ENCODE measurements at regions not wholly inside any gene's neighbourhood (a gene's known extent, or its start where the extent isn't known, plus 50 kb on each side); places are given as distances from the start of the nearest gene placed in this dataset.

DNA sequence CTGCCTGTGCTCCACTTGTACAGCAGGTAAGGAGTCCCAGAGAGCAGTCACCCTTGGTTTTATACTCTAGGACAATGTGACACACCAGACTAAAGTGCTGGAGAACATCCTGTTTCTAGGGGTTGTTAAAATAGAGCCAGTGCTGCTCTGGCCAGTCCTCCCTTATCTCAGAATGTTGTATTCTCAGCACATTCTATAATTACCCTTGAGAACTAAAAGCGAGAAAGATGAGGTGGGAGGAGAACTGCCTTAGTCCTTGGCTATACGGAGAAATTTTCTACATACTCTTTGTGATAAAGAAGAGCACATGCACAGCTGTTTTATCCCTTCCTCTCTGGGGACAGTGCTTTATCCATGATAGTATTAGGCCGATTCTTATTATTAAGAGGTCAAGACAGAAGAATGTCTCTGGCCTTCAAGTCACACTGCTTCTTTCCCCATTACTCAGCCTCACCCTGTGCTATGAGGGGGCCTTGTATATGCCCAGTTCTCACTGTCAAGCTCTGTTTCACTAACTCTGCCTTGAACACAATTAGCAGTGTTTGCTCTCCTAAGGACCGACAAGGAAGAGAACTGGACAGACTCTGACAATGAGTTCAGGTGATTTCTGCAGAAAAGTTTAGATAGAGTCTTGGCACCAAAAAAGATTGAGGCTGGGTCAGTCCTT is 385.8 kb downstream of the TRIB2 start:
- Mint-ChIP-seq H3K4me3 (no peak overlapping the region), H3K27me3 (ENCODE audit: insufficient read depth) (no peaks in the 10 kb centered on the region), H3K9me3 (peaks cover 20% of the 10 kb centered on the region), H3K36me3 (ENCODE audit: low read depth) (no peaks in the 10 kb centered on the region), H3K4me1 (ENCODE audit: low read depth) (no peaks in the 10 kb centered on the region), H3K27ac (no peak overlapping the region)
- no peak for DNase-seq
- TF ChIP-seq, protein P1, sequence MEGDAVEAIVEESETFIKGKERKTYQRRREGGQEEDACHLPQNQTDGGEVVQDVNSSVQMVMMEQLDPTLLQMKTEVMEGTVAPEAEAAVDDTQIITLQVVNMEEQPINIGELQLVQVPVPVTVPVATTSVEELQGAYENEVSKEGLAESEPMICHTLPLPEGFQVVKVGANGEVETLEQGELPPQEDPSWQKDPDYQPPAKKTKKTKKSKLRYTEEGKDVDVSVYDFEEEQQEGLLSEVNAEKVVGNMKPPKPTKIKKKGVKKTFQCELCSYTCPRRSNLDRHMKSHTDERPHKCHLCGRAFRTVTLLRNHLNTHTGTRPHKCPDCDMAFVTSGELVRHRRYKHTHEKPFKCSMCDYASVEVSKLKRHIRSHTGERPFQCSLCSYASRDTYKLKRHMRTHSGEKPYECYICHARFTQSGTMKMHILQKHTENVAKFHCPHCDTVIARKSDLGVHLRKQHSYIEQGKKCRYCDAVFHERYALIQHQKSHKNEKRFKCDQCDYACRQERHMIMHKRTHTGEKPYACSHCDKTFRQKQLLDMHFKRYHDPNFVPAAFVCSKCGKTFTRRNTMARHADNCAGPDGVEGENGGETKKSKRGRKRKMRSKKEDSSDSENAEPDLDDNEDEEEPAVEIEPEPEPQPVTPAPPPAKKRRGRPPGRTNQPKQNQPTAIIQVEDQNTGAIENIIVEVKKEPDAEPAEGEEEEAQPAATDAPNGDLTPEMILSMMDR (IDR thresholded peaks at IDR 0.05): no peak

DNA sequence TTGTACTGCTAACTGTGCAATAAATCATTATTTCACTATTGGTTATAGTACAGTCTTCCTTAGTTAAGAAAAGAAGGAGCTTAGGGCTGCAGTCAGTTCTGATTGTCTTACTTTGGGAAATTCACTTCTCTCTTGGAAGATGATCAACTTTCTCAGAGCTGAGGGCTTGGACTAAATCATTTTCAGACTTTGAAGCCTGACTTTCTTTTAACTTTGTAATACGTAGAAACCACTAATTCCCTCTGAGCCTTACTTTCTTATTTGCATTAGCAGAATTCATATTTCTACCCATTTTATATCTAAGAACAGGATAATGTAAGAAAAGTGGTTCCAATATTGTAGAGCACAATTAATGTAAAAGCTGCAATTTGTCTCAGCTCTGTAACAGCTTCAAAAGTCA is 386.4 kb downstream of the TRIB2 start:
- Mint-ChIP-seq H3K27me3 (ENCODE audit: insufficient read depth) (no peaks in the 10 kb centered on the region), H3K4me1 (ENCODE audit: low read depth) (no peaks in the 10 kb centered on the region), H3K27ac (no peak overlapping the region), H3K4me3 (no peak overlapping the region), H3K9me3 (peaks cover 16% of the 10 kb centered on the region), H3K36me3 (ENCODE audit: low read depth) (no peaks in the 10 kb centered on the region)
- TF ChIP-seq, protein P1 (IDR thresholded peaks at IDR 0.05): no peak
- no peak for DNase-seq

DNA sequence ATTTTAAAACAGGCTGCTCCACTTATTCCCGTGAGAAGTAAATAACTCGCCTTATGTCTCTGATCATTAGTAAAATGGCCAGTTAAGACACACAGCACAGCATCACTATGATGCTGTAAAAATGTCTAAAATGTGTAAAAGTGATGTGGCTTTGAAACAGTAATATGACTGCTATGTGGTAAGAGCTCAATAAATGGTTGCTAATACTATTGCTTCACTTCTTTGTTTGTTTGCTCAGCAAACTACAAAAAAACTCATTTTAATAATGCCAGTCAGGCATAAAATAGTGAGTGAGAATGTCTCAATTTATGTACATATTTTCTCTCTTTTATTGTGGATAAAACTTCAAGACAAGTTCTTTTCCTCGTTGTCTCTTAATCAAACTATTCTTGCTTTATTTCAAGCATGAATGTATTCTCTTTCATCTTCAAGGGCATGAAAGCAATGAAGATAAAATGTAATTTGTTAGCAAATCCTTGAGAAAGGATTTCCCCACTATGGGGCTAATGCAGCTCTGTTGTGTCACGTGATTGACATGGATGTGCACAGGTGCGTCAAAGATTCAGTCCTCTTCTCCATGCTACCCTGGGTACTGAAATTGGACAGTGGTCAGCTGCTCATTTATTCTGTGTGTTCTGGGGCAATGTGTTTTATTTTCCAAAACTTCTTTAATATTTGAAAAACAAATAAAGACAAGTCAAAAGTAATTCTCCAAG is 387.2 kb downstream of the TRIB2 start:
- H3K4me3 Mint-ChIP-seq: no peak overlapping the region
- no peak for DNase-seq

DNA sequence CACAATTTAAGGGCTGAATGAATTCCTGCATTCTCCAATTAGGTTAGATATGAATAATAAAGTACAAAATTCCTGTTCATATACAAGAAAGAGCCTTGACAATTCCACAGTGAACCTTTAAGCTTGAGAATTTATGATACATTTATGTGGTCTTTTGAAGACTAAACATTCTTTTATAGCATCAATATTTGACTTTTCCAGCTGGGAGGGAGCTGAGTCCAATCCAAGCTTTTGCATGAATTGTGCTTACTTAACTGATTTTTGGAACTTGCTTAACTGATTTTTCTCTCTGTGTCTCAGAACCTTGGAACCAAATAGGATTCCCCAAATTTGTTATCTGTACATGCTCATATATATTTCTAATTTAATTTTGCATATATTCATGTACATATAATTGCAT is 388.0 kb downstream of the TRIB2 start:
- Mint-ChIP-seq H3K4me1 (ENCODE audit: low read depth) (no peaks in the 10 kb centered on the region), H3K9me3 (peaks cover 5% of the 10 kb centered on the region; the same call in 1 of the 2 replicates)

More for the DNA sequence above, 387.2 kb downstream of the TRIB2 start:
- Mint-ChIP-seq H3K9me3 (peaks cover 9% of the 10 kb centered on the region), H3K27me3 (ENCODE audit: insufficient read depth) (no peaks in the 10 kb centered on the region), H3K4me1 (ENCODE audit: low read depth) (no peaks in the 10 kb centered on the region), H3K36me3 (ENCODE audit: low read depth) (no peaks in the 10 kb centered on the region), H3K27ac (no peak overlapping the region)
- TF ChIP-seq, protein P1 (IDR thresholded peaks at IDR 0.05): no peak

DNA sequence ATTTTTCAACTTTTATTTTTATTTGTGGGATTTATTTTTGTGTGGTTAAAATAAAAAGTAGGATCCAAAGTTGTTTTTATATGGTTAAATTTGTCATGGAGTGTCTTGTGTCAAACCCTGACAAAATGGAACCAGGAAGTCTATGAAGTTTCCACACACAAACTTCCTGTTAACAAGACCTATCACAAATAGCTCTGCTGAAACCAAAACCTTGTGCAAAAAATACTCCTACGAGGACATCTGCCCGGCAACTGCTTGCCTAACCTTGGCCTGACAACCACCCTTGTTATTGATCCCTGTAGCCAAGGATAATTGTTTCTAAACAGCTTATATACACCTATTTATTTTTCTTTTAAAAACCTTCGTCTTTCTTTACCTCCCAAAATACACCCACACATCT is 389.6 kb downstream of the TRIB2 start:
- Mint-ChIP-seq H3K27ac (no peak overlapping the region), H3K36me3 (ENCODE audit: low read depth) (no peaks in the 10 kb centered on the region), H3K27me3 (ENCODE audit: insufficient read depth) (no peaks in the 10 kb centered on the region), H3K4me3 (no peak overlapping the region), H3K9me3 (peaks cover 8% of the 10 kb centered on the region), H3K4me1 (ENCODE audit: low read depth) (no peaks in the 10 kb centered on the region)
- TF ChIP-seq, protein P1 (IDR thresholded peaks at IDR 0.05): no peak
- DNase-seq: no peak

More for the DNA sequence above, 388.0 kb downstream of the TRIB2 start:
- no peak overlapping the region for H3K27ac Mint-ChIP-seq
- TF ChIP-seq, protein P1 (IDR thresholded peaks at IDR 0.05): no peak
- H3K4me3 Mint-ChIP-seq: no peak overlapping the region
- no peak for DNase-seq
- H3K36me3 Mint-ChIP-seq (ENCODE audit: low read depth): no peaks in the 10 kb centered on the region
- H3K27me3 Mint-ChIP-seq (ENCODE audit: insufficient read depth): no peaks in the 10 kb centered on the region
